HG03565 (cell line): ENCODE measurements at regions not wholly inside any gene's neighbourhood (a gene's known extent, or its start where the extent isn't known, plus 50 kb on each side); places are given as distances from the start of the nearest gene placed in this dataset.
"Not testable (repeated sequence)": the region's sequence is repeated elsewhere in the genome, so short reads cannot be mapped to it uniquely, and the experiment has no call there.

Source experiments
- ATAC-seq: cut with Tn5 transposase; IDR thresholded peaks from one replicate; pipeline ENCODE4 v1.9.1; 2021; ENCODE audit warnings: mild to moderate bottlenecking, moderate library complexity; ENCODE audit not compliant: unreplicated experiment

- no peak for ATAC-seq
Observed at GRCh38 chr2:125207431-125207830, 1182.3 kb downstream of the CNTNAP5 start.

- no peak for ATAC-seq
Observed at GRCh38 chr2:125216321-125216720, 1191.2 kb downstream of the CNTNAP5 start.

- no peak for ATAC-seq
Observed at GRCh38 chr2:125224188-125224587, 1199.1 kb downstream of the CNTNAP5 start.

- no peak for ATAC-seq
Observed at GRCh38 chr2:125224830-125225229, 1199.7 kb downstream of the CNTNAP5 start.

- no peak for ATAC-seq
Observed at GRCh38 chr2:125227843-125228392, 1202.8 kb downstream of the CNTNAP5 start.

- no peak for ATAC-seq
Observed at GRCh38 chr2:125240870-125241269, 1215.8 kb downstream of the CNTNAP5 start.

GRCh38 chr2:125243074-125243473 is 1218.0 kb downstream of the CNTNAP5 start:
- no peak for ATAC-seq

GRCh38 chr2:125254010-125254409 is 1228.9 kb downstream of the CNTNAP5 start:
- no peak for ATAC-seq

GRCh38 chr2:125259451-125259850 is 1234.4 kb downstream of the CNTNAP5 start:
- ATAC-seq = no peak

GRCh38 chr2:125260366-125260930 is 1235.4 kb downstream of the CNTNAP5 start:
- not testable (repeated sequence) for ATAC-seq

- no peak for ATAC-seq
Observed at GRCh38 chr2:125264453-125264852, 1239.4 kb downstream of the CNTNAP5 start.

GRCh38 chr2:125267683-125268082 is 1242.6 kb downstream of the CNTNAP5 start:
- no peak for ATAC-seq

- ATAC-seq = no peak
Observed at GRCh38 chr2:125272651-125273050, 1247.6 kb downstream of the CNTNAP5 start.

GRCh38 chr2:125274718-125275117 is 1249.6 kb downstream of the CNTNAP5 start:
- ATAC-seq = no peak

- ATAC-seq = no peak
Observed at GRCh38 chr2:125280265-125280664, 1255.2 kb downstream of the CNTNAP5 start.

GRCh38 chr2:125281242-125281641 is 1256.2 kb downstream of the CNTNAP5 start:
- ATAC-seq = no peak

- ATAC-seq = no peak
Observed at GRCh38 chr2:125296742-125297141, 1271.7 kb downstream of the CNTNAP5 start.

- no peak for ATAC-seq
Observed at GRCh38 chr2:125310657-125311364, 1285.7 kb downstream of the CNTNAP5 start.

GRCh38 chr2:125312342-125312741 is 1287.3 kb downstream of the CNTNAP5 start:
- no peak for ATAC-seq

- ATAC-seq = no peak
Observed at GRCh38 chr2:125313806-125314205, 1288.7 kb downstream of the CNTNAP5 start.

GRCh38 chr2:125318740-125319139 is 1293.7 kb downstream of the CNTNAP5 start:
- ATAC-seq = no peak

GRCh38 chr2:125324273-125324672 is 1299.2 kb downstream of the CNTNAP5 start:
- ATAC-seq = no peak
